ENCODE measurements at regions not wholly inside any gene's neighbourhood (a gene's known extent, or its start where the extent isn't known, plus 50 kb on each side); places are given as distances from the start of the nearest gene placed in this dataset.

GRCh38 chr17:68783861-68784260 is 171.3 kb downstream of the ABCA8 start:
- Histone ChIP-seq H2BK120ac (ENCODE audit: insufficient read depth, low read length, poor library complexity) (no peak overlapping the region), H3K4ac (ENCODE audit: low read depth, low read length) (no peak overlapping the region), H4K8ac (ENCODE audit: low read depth, low read length) (no peak overlapping the region), H3K4me2 (ENCODE audit: low read length) (no peak overlapping the region), H3K4me3 (ENCODE audit: low read depth, low read length) (no peak overlapping the region), H3K27me3 (ENCODE audit: insufficient read depth, low read length) (no peaks in the 10 kb centered on the region), H3K23ac (ENCODE audit: low read length) (no peak overlapping the region), H2BK12ac (ENCODE audit: low read length) (no peak overlapping the region), H3K36me3 (ENCODE audit: control insufficient read depth in 1 of 2, insufficient read depth in 2 of 2, low read length in 2 of 2) (no peaks in the 10 kb centered on the region), H3K27ac (ENCODE audit: low read depth, low read length) (no peak overlapping the region), H3K4me1 (ENCODE audit: control insufficient read depth in 1 of 2, insufficient read depth in 2 of 2, low read length in 2 of 2) (no peaks in the 10 kb centered on the region), H3K79me1 (ENCODE audit: low read length) (no peaks in the 10 kb centered on the region), H4K91ac (ENCODE audit: low read depth, low read length) (no peak overlapping the region), H3K18ac (ENCODE audit: low read length) (no peak overlapping the region), H3K79me2 (ENCODE audit: control insufficient read depth, insufficient read depth, low read length, poor library complexity) (no peaks in the 10 kb centered on the region), H2BK5ac (ENCODE audit: low read depth, low read length, poor library complexity) (no peak overlapping the region), H2AK5ac (ENCODE audit: low read length) (no peak overlapping the region), H4K12ac (ENCODE audit: low read depth, low read length) (no peak overlapping the region), H2AFZ (ENCODE audit: insufficient read depth, low read length, poor library complexity) (no peak overlapping the region), H3K9ac (ENCODE audit: low read length) (no peak overlapping the region), H3K14ac (ENCODE audit: low read length) (no peak overlapping the region), H3K9me3 (ENCODE audit: insufficient read depth, low read depth, low read length) (no peaks in the 10 kb centered on the region)
- WGBS (ENCODE audit: extremely low coverage, insufficient coverage, insufficient read length) = no CpG with 5 or more reads among the region's 4 CpGs
- no peak for DNase-seq

- no peak overlapping the region for H4K91ac ChIP-seq (ENCODE audit: low read depth, low read length)
- no CpG with 5 or more reads among the region's 1 CpG for WGBS (ENCODE audit: extremely low coverage, insufficient coverage, insufficient read length)
- H3K27ac ChIP-seq (ENCODE audit: low read depth, low read length) = no peak overlapping the region
- H3K4me1 ChIP-seq (ENCODE audit: control insufficient read depth in 1 of 2, insufficient read depth in 2 of 2, low read length in 2 of 2) = no peaks in the 10 kb centered on the region
- no peak overlapping the region for H4K8ac ChIP-seq (ENCODE audit: low read depth, low read length)
- no peaks in the 10 kb centered on the region for H3K79me2 ChIP-seq (ENCODE audit: control insufficient read depth, insufficient read depth, low read length, poor library complexity)
- no peak overlapping the region for H3K4me2 ChIP-seq (ENCODE audit: low read length)
- no peak overlapping the region for H3K14ac ChIP-seq (ENCODE audit: low read length)
- no peak overlapping the region for H4K12ac ChIP-seq (ENCODE audit: low read depth, low read length)
- H3K36me3 ChIP-seq (ENCODE audit: control insufficient read depth in 1 of 2, insufficient read depth in 2 of 2, low read length in 2 of 2) = no peaks in the 10 kb centered on the region
- no peak overlapping the region for H2BK12ac ChIP-seq (ENCODE audit: low read length)
- H2BK120ac ChIP-seq (ENCODE audit: insufficient read depth, low read length, poor library complexity) = no peak overlapping the region
- no peak overlapping the region for H2AK5ac ChIP-seq (ENCODE audit: low read length)
- DNase-seq = peak in 1 of 2 donors; percentile 15
- H3K27me3 ChIP-seq (ENCODE audit: insufficient read depth, low read length) = no peaks in the 10 kb centered on the region
- H3K9me3 ChIP-seq (ENCODE audit: insufficient read depth, low read depth, low read length) = no peaks in the 10 kb centered on the region
- no peak overlapping the region for H3K18ac ChIP-seq (ENCODE audit: low read length)
- H2AFZ ChIP-seq (ENCODE audit: insufficient read depth, low read length, poor library complexity) = no peak overlapping the region
- H3K23ac ChIP-seq (ENCODE audit: low read length) = no peak overlapping the region
- no peak overlapping the region for H2BK5ac ChIP-seq (ENCODE audit: low read depth, low read length, poor library complexity)
- no peaks in the 10 kb centered on the region for H3K79me1 ChIP-seq (ENCODE audit: low read length)
- no peak overlapping the region for H3K9ac ChIP-seq (ENCODE audit: low read length)
- H3K4me3 ChIP-seq (ENCODE audit: low read depth, low read length) = no peak overlapping the region
- no peak overlapping the region for H3K4ac ChIP-seq (ENCODE audit: low read depth, low read length)
These were observed 172.4 kb downstream of the ABCA8 start for GRCh38 chr17:68782789-68783188.

GRCh38 chr17:68780596-68780995 is 174.6 kb downstream of the ABCA8 start:
- no peak overlapping the region for H3K4ac ChIP-seq (ENCODE audit: low read depth, low read length)
- H3K36me3 ChIP-seq (ENCODE audit: control insufficient read depth in 1 of 2, insufficient read depth in 2 of 2, low read length in 2 of 2) = no peaks in the 10 kb centered on the region
- no peaks in the 10 kb centered on the region for H3K27me3 ChIP-seq (ENCODE audit: insufficient read depth, low read length)
- H2BK5ac ChIP-seq (ENCODE audit: low read depth, low read length, poor library complexity) = no peak overlapping the region
- H3K18ac ChIP-seq (ENCODE audit: low read length) = no peak overlapping the region
- H3K79me1 ChIP-seq (ENCODE audit: low read length) = no peaks in the 10 kb centered on the region
- WGBS (ENCODE audit: extremely low coverage, insufficient coverage, insufficient read length) = no CpG with 5 or more reads among the region's 4 CpGs
- no peak overlapping the region for H2AFZ ChIP-seq (ENCODE audit: insufficient read depth, low read length, poor library complexity)
- no peak overlapping the region for H3K4me3 ChIP-seq (ENCODE audit: low read depth, low read length)
- no peaks in the 10 kb centered on the region for H3K79me2 ChIP-seq (ENCODE audit: control insufficient read depth, insufficient read depth, low read length, poor library complexity)
- no peak overlapping the region for H3K23ac ChIP-seq (ENCODE audit: low read length)
- no peaks in the 10 kb centered on the region for H3K9me3 ChIP-seq (ENCODE audit: insufficient read depth, low read depth, low read length)
- H2BK12ac ChIP-seq (ENCODE audit: low read length) = no peak overlapping the region
- H4K12ac ChIP-seq (ENCODE audit: low read depth, low read length) = no peak overlapping the region
- no peak overlapping the region for H4K91ac ChIP-seq (ENCODE audit: low read depth, low read length)
- no peak overlapping the region for H2BK120ac ChIP-seq (ENCODE audit: insufficient read depth, low read length, poor library complexity)
- no peaks in the 10 kb centered on the region for H3K4me1 ChIP-seq (ENCODE audit: control insufficient read depth in 1 of 2, insufficient read depth in 2 of 2, low read length in 2 of 2)
- no peak overlapping the region for H4K8ac ChIP-seq (ENCODE audit: low read depth, low read length)
- no peak overlapping the region for H3K27ac ChIP-seq (ENCODE audit: low read depth, low read length)
- DNase-seq = no peak
- H2AK5ac ChIP-seq (ENCODE audit: low read length) = no peak overlapping the region
- no peak overlapping the region for H3K9ac ChIP-seq (ENCODE audit: low read length)
- H3K4me2 ChIP-seq (ENCODE audit: low read length) = no peak overlapping the region
- H3K14ac ChIP-seq (ENCODE audit: low read length) = no peak overlapping the region

GRCh38 chr17:68778726-68779125 is 176.5 kb downstream of the ABCA8 start:
- Histone ChIP-seq H3K27me3 (ENCODE audit: insufficient read depth, low read length) (no peaks in the 10 kb centered on the region), H4K8ac (ENCODE audit: low read depth, low read length) (no peak overlapping the region), H3K36me3 (ENCODE audit: control insufficient read depth in 1 of 2, insufficient read depth in 2 of 2, low read length in 2 of 2) (no peaks in the 10 kb centered on the region), H3K4ac (ENCODE audit: low read depth, low read length) (no peak overlapping the region), H4K91ac (ENCODE audit: low read depth, low read length) (no peak overlapping the region), H2AK5ac (ENCODE audit: low read length) (no peak overlapping the region), H3K79me1 (ENCODE audit: low read length) (no peaks in the 10 kb centered on the region), H2BK12ac (ENCODE audit: low read length) (no peak overlapping the region), H3K23ac (ENCODE audit: low read length) (no peak overlapping the region), H3K27ac (ENCODE audit: low read depth, low read length) (no peak overlapping the region), H3K14ac (ENCODE audit: low read length) (no peak overlapping the region), H2BK5ac (ENCODE audit: low read depth, low read length, poor library complexity) (no peak overlapping the region), H3K79me2 (ENCODE audit: control insufficient read depth, insufficient read depth, low read length, poor library complexity) (no peaks in the 10 kb centered on the region), H4K12ac (ENCODE audit: low read depth, low read length) (no peak overlapping the region), H2AFZ (ENCODE audit: insufficient read depth, low read length, poor library complexity) (no peak overlapping the region), H3K9ac (ENCODE audit: low read length) (no peak overlapping the region), H2BK120ac (ENCODE audit: insufficient read depth, low read length, poor library complexity) (no peak overlapping the region), H3K18ac (ENCODE audit: low read length) (no peak overlapping the region), H3K4me1 (ENCODE audit: control insufficient read depth in 1 of 2, insufficient read depth in 2 of 2, low read length in 2 of 2) (no peaks in the 10 kb centered on the region), H3K9me3 (ENCODE audit: insufficient read depth, low read depth, low read length) (no peaks in the 10 kb centered on the region), H3K4me2 (ENCODE audit: low read length) (no peak overlapping the region), H3K4me3 (ENCODE audit: low read depth, low read length) (no peak overlapping the region)
- no peak for DNase-seq
- WGBS (ENCODE audit: extremely low coverage, insufficient coverage, insufficient read length) = no CpG with 5 or more reads among the region's 4 CpGs
